PFSK-1 (cell line): ENCODE measurements at regions not wholly inside any gene's neighbourhood (a gene's known extent, or its start where the extent isn't known, plus 50 kb on each side); places are given as distances from the start of the nearest gene placed in this dataset.

Experiments
- POLR2AphosphoS5 ChIP-seq: IDR thresholded peaks from 2 replicates; pipeline ENCODE4 v1.6.1; 2012; ENCODE audit warnings: low read depth, mild to moderate bottlenecking, control low read depth, low read length, moderate library complexity
- SIN3A ChIP-seq: IDR thresholded peaks from 2 replicates; pipeline ENCODE4 v1.6.1; 2012; ENCODE audit warnings: mild to moderate bottlenecking, low read length, moderate library complexity, borderline replicate concordance; ENCODE audit not compliant: insufficient read depth
- TF ChIP-seq, protein P1 (sequence below), 2 experiments: IDR thresholded peaks; 2 replicates each; pipeline versions ENCODE4 v1.6.1 to v1.8.0; 2011 to 2012; ENCODE audit warnings: low read depth in 2 of 2, low read length in 2 of 2, control low read depth in 1 of 2, inconsistent platforms in 1 of 2, mild to moderate bottlenecking in 1 of 2, moderate library complexity in 1 of 2; ENCODE audit not compliant: insufficient read depth in 1 of 2

DNA sequence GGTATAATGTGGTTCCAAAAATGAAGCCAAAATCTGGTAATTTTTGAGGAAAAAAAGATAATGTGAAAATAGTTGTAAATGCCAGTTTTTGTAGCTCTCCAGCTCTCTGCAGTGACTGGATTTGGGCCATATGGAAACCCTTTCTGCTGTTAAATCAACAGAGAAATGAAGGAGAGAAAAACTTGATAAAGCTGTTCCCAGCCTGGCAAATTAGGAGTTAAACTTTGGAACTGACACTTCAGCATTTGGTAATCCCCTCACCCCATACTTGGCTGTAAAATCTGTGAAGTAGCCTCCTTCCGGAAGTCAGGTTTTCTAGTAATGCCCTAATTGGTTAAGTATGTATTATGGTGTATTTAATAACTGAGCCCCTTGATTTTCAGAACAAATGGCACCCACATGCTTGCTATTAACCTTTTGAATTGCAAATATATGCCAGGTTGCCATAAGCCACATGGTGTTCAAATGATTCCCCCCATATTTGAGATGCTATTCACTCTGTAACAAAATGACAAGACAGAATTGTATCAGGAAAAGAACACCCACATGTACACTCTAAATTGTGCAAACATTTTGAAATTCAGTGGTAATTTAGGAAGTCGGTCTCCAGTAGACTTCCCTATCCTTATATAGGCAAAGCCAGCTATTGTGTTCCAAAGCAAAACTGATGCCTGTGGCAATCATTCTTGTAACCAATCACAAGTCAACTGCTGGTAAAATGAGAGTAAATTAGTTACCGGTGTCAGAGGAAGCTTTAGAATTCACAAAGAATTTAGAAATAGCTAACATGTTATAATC lies 96.3 kb upstream of the ADAMTS3 start:
- TF ChIP-seq SIN3A (no peak), POLR2AphosphoS5 (no peak)
- TF ChIP-seq, protein P1, sequence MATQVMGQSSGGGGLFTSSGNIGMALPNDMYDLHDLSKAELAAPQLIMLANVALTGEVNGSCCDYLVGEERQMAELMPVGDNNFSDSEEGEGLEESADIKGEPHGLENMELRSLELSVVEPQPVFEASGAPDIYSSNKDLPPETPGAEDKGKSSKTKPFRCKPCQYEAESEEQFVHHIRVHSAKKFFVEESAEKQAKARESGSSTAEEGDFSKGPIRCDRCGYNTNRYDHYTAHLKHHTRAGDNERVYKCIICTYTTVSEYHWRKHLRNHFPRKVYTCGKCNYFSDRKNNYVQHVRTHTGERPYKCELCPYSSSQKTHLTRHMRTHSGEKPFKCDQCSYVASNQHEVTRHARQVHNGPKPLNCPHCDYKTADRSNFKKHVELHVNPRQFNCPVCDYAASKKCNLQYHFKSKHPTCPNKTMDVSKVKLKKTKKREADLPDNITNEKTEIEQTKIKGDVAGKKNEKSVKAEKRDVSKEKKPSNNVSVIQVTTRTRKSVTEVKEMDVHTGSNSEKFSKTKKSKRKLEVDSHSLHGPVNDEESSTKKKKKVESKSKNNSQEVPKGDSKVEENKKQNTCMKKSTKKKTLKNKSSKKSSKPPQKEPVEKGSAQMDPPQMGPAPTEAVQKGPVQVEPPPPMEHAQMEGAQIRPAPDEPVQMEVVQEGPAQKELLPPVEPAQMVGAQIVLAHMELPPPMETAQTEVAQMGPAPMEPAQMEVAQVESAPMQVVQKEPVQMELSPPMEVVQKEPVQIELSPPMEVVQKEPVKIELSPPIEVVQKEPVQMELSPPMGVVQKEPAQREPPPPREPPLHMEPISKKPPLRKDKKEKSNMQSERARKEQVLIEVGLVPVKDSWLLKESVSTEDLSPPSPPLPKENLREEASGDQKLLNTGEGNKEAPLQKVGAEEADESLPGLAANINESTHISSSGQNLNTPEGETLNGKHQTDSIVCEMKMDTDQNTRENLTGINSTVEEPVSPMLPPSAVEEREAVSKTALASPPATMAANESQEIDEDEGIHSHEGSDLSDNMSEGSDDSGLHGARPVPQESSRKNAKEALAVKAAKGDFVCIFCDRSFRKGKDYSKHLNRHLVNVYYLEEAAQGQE (IDR thresholded peaks at IDR 0.05; ENCODE audit: insufficient read depth in 1 of 2, low read depth in 2 of 2, low read length in 2 of 2) = no peak
